NCI-H748 (cell line): ENCODE measurements at regions not wholly inside any gene's neighbourhood (a gene's known extent, or its start where the extent isn't known, plus 50 kb on each side); places are given as distances from the start of the nearest gene placed in this dataset.

Experiments used
- DNase-seq: peaks from one replicate; lab custom pipeline; 2025; ENCODE audit not compliant: unreplicated experiment; lab: John Stamatoyannopoulos, UW

- peak; percentile 54 for DNase-seq
Observed at GRCh38 chr2:236794176-236794957, 224.7 kb downstream of the ACKR3 start.

GRCh38 chr2:236795169-236795860, 225.7 kb downstream of the ACKR3 start:
- DNase-seq, result no peak

DNA sequence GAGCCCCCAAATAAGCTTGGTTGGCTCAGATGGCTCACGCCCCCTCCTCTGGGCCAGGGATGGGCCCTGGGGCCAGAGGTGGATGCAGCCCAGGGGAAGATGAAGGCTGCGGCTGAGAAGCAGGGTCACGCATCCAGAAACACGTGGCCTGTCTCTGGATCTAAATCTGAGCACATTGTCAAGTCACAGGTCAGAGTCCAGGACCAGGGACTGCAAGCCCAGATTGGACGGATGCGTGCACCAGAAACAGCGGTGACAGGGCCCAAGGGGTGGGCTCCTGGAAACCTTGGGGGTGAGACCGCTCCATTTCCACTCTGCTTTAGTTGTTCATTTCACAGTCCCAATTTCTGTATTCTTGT, 226.2 kb downstream of the ACKR3 start:
- no peak for DNase-seq

DNA sequence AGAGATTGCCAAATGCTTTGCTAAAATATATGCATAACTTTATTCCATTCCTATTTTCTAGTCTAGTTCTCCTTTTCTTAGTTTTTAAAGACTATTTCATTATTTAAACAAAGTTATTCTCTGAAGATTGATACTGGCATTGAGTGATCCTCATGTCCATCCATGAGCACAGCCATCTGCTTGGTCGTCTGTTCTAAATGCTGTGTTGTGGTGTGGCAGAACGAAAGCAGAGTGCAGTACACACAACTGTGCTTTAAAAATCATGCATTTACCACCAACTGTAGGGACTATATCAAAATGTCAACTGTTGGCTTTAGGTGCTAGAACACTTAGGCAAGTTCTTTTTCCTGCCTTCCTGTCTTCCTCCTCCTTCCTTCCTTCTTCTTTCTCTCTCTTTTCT, 226.6 kb downstream of the ACKR3 start:
- DNase-seq, result no peak

- DNase-seq, result no peak
Observed at GRCh38 chr2:236797411-236797810, 227.8 kb downstream of the ACKR3 start.

GRCh38 chr2:236798491-236798890, 228.9 kb downstream of the ACKR3 start:
- no peak for DNase-seq

DNA sequence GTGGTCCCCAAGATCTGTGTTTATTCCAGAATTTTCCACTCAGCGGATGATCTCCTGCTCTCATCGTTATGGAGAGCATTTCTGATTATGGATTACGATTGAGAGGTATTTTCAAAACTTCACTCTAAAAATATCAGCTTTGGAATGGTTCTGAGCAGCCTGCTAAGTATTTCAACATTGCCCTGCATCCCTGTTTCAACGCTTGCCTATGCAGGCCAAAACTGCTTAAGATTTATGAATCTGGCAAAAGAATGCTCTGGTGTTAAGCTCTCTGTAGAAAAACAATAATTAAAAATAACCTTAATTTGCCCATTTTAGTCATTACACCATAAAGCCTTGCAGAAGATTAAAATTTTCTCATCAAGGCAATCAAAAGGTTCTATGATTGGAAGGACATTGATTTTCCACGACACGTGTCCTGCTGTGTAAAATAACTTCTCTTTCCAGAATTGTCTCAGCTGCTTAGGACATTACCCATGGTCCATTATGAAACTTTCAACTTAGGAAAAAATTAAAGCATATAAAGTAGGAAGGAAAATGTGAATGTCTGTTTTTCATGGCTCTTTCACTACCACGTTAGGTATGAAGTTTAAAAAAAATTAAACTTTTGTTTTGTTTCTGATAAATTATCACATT, 229.9 kb downstream of the ACKR3 start:
- DNase-seq, result no peak

GRCh38 chr2:236802862-236803261, 233.2 kb downstream of the ACKR3 start:
- no peak for DNase-seq

DNA sequence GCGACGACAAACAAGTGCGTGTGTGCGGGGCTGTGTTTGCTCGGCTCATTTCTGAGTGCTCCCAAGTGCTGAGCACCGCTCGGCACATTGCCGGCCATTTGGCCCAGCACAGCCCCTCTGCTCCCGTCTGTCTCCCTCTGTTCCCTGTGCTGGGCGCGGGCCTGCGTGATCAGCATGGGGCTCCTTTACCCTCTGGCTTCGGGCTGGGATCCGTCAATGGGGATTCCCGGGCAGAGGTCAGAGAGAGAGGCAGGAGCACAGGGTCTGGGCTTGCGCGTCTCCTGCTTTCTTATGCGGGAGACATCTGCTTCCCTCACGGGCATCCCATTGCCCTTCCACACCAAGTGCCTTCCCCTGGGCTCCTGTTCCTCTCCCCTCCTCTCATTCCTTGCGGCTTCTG, 234.0 kb downstream of the ACKR3 start:
- DNase-seq, result no peak

- DNase-seq, result no peak
Observed at GRCh38 chr2:236805800-236806531, 236.3 kb downstream of the ACKR3 start.

GRCh38 chr2:236809716-236810115, 240.1 kb downstream of the ACKR3 start:
- no peak for DNase-seq

GRCh38 chr2:236811062-236811656, 241.5 kb downstream of the ACKR3 start:
- DNase-seq, result no peak

GRCh38 chr2:236813766-236814165, 244.1 kb downstream of the ACKR3 start:
- DNase-seq, result no peak

DNA sequence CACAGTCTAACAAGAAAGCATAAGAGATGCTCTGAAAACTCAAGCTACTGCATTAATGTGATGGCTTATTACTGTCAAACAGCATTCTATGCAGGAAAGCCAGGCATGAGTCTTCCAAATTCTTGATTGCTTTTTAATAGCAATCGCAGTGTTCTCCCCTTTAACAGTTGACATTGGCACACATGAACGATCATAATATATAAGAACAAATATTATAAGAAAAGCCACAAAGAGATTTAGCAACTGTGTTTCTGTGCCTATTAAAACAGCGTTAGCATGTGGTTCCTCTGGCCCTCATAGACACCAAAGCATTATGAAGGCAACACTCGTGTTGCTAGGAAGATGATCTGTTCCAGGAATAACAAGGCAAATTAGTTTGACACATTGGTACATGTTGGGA, 245.0 kb downstream of the ACKR3 start:
- DNase-seq, result no peak

- DNase-seq, result no peak
Observed at GRCh38 chr2:236815746-236816145, 246.1 kb downstream of the ACKR3 start.

- DNase-seq, result no peak
Observed at GRCh38 chr2:236816197-236817170, 246.9 kb downstream of the ACKR3 start.

GRCh38 chr2:236818281-236819045, 248.8 kb downstream of the ACKR3 start:
- peak; percentile 18 for DNase-seq

DNA sequence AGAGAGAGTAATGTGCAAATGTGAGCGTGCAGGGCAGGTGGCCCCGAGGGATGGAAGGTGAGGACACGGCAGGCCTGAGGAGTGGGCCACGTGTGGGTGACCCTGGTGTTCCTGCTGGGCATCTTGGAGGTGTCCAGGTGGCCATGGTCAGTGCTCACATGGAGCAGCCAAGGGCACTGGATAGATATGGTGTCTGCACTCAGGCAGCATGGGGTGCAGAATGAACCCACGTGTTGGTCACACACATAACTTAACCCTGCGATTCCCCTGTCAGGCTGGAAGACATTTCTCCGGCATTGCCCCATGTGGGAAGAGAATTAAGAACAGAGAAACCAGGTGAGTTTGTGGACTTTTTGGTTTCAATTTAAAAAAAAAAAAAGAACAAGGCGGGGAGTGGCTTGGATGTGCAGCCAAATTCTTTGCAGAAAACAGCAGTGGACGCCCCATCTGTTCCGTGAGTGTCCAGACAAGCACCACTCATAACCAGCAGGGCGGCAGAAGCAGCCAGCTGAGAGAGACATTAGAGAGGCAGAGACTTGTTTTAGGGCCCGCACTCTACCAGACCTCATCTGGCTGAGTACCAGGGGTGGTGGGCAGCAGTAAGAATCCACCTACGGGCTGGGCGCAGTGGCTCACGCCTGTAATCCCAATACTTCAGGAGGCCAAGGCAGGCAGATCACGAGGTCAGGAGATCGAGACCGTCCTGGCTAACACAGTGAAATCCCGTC, 249.8 kb downstream of the ACKR3 start:
- DNase-seq, result no peak
